ENCODE measurements at regions not wholly inside any gene's neighbourhood (a gene's known extent, or its start where the extent isn't known, plus 50 kb on each side); places are given as distances from the start of the nearest gene placed in this dataset.

DNA sequence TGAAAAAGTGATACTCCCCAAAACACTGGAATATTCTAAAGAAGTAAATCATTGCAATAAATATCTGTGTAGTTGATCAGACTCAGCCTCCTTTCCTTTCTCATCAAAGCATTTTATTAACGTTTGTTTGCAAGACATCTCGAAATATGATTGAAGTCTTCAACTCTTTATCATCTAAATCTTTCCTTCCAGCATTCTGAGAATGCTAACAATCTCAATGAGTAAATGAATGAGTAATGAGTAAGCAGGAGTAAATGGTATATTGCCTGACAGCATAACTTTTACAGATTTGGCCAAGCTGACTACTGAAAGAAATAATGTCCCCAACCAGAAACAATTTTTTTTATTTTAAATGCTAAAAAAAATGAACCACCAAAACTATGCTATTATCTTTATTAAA is 157.1 kb downstream of the SLCO4C1 start:
- TF ChIP-seq POLR2AphosphoS5 (IDR thresholded peaks at IDR 0.05; ENCODE audit: low read depth) (no peak), EZH2 (IDR thresholded peaks at IDR 0.05; ENCODE audit: low read depth, unreplicated experiment) (no peak), CREB1 (CRISPR knock-in tag; IDR thresholded peaks at IDR 0.05; ENCODE audit: low read depth) (no peak), EZH2phosphoT487 (IDR thresholded peaks at IDR 0.05; ENCODE audit: unreplicated experiment) (no peak)
- TF ChIP-seq, protein P1, sequence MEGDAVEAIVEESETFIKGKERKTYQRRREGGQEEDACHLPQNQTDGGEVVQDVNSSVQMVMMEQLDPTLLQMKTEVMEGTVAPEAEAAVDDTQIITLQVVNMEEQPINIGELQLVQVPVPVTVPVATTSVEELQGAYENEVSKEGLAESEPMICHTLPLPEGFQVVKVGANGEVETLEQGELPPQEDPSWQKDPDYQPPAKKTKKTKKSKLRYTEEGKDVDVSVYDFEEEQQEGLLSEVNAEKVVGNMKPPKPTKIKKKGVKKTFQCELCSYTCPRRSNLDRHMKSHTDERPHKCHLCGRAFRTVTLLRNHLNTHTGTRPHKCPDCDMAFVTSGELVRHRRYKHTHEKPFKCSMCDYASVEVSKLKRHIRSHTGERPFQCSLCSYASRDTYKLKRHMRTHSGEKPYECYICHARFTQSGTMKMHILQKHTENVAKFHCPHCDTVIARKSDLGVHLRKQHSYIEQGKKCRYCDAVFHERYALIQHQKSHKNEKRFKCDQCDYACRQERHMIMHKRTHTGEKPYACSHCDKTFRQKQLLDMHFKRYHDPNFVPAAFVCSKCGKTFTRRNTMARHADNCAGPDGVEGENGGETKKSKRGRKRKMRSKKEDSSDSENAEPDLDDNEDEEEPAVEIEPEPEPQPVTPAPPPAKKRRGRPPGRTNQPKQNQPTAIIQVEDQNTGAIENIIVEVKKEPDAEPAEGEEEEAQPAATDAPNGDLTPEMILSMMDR (conservative IDR thresholded peaks at IDR 0.05; ENCODE audit: low read depth in 2 of 2): no peak
